HT1080 (cell line): ENCODE measurements at regions not wholly inside any gene's neighbourhood (a gene's known extent, or its start where the extent isn't known, plus 50 kb on each side); places are given as distances from the start of the nearest gene placed in this dataset. TPM values are rescaled to one million over a fixed set of nuclear protein-coding genes. Genes with fewer than 3 reads are reported as not detected.

Experiments used
- small RNA-seq: library from RNA; depleted of rRNA; stranded (forward); fragments of <200 nt; gene quantifications from one replicate; pipeline ENCODE3, GENCODE V24; 2014

Small RNA genes lying in the stretch of these regions (small RNA-seq; reads per million reads assigned to genes)
- gene MIR138-1, result 6.8 reads per million, percentile 90 among the genes with 10 or more reads in this experiment
- gene RNU6-367P, result not detected
